ENCODE measurements at regions not wholly inside any gene's neighbourhood (a gene's known extent, or its start where the extent isn't known, plus 50 kb on each side); places are given as distances from the start of the nearest gene placed in this dataset.
A peak's percentile ranks its signal among the peaks of the same experiment; 100 is the strongest.

GRCh38 chr1:184919892-184920291 lies 54.4 kb downstream of the NIBAN1 start:
- ATAC-seq (replicated peaks in 1 of 2) (no peak), DNase-seq (no peak)
- Mint-ChIP-seq H3K9me3 (no peaks in the 10 kb centered on the region), H3K27ac (no peak overlapping the region), H3K36me3 (ENCODE audit: insufficient read depth in 2 of 2) (no peaks in the 10 kb centered on the region), H3K27me3 (ENCODE audit: low read depth) (no peaks in the 10 kb centered on the region), H3K4me1 (ENCODE audit: low read depth) (peaks cover 16% of the 10 kb centered on the region), H3K4me3 (no peak overlapping the region)

- Mint-ChIP-seq H3K4me3 (no peak overlapping the region), H3K27me3 (ENCODE audit: low read depth) (no peaks in the 10 kb centered on the region)
Observed at GRCh38 chr1:184915463-184916090, 58.7 kb downstream of the NIBAN1 start.

GRCh38 chr1:184914149-184914548 lies 60.2 kb downstream of the NIBAN1 start:
- ATAC-seq (replicated peaks in 1 of 2) = no peak
- H3K4me3 Mint-ChIP-seq = no peak overlapping the region
- H3K36me3 Mint-ChIP-seq (ENCODE audit: insufficient read depth in 2 of 2) = no peaks in the 10 kb centered on the region
- H3K27ac Mint-ChIP-seq = no peak overlapping the region
- no peaks in the 10 kb centered on the region for H3K27me3 Mint-ChIP-seq (ENCODE audit: low read depth)
- H3K9me3 Mint-ChIP-seq = no peaks in the 10 kb centered on the region
- no peak for DNase-seq
- peaks cover 10% of the 10 kb centered on the region for H3K4me1 Mint-ChIP-seq (ENCODE audit: low read depth)

More at GRCh38 chr1:184915463-184916090, 58.7 kb downstream of the NIBAN1 start:
- Mint-ChIP-seq H3K9me3 (no peaks in the 10 kb centered on the region), H3K4me1 (ENCODE audit: low read depth) (peaks cover 16% of the 10 kb centered on the region), H3K27ac (peak overlapping the region; percentile 0), H3K36me3 (ENCODE audit: insufficient read depth in 2 of 2) (no peaks in the 10 kb centered on the region)
- ATAC-seq (replicated peaks in 1 of 2) (no peak), DNase-seq (no peak)

- no peak for DNase-seq
- ATAC-seq (replicated peaks in 1 of 2) = no peak
- no peaks in the 10 kb centered on the region for H3K36me3 Mint-ChIP-seq (ENCODE audit: insufficient read depth in 2 of 2)
- no peaks in the 10 kb centered on the region for H3K9me3 Mint-ChIP-seq
- no peak overlapping the region for H3K4me3 Mint-ChIP-seq
- H3K4me1 Mint-ChIP-seq (ENCODE audit: low read depth) = peaks cover under 1% of the 10 kb centered on the region
- no peak overlapping the region for H3K27ac Mint-ChIP-seq
- H3K27me3 Mint-ChIP-seq (ENCODE audit: low read depth) = no peaks in the 10 kb centered on the region
Observed at GRCh38 chr1:184912392-184912791, 61.9 kb downstream of the NIBAN1 start.

- no peak overlapping the region for H3K27ac Mint-ChIP-seq
- H3K4me1 Mint-ChIP-seq (ENCODE audit: low read depth) = no peaks in the 10 kb centered on the region
- H3K9me3 Mint-ChIP-seq = no peaks in the 10 kb centered on the region
- no peaks in the 10 kb centered on the region for H3K36me3 Mint-ChIP-seq (ENCODE audit: insufficient read depth in 2 of 2)
- H3K4me3 Mint-ChIP-seq = no peak overlapping the region
- DNase-seq (no peak), ATAC-seq (replicated peaks in 1 of 2) (no peak)
- H3K27me3 Mint-ChIP-seq (ENCODE audit: low read depth) = no peaks in the 10 kb centered on the region
Observed at GRCh38 chr1:184911830-184912229, 62.5 kb downstream of the NIBAN1 start.

GRCh38 chr1:184911103-184911745 lies 63.1 kb downstream of the NIBAN1 start:
- no peak overlapping the region for H3K27ac Mint-ChIP-seq

GRCh38 chr1:184910691-184911091 lies 63.6 kb downstream of the NIBAN1 start:
- Mint-ChIP-seq H3K36me3 (ENCODE audit: insufficient read depth in 2 of 2) (no peaks in the 10 kb centered on the region), H3K4me3 (no peak overlapping the region), H3K4me1 (ENCODE audit: low read depth) (peaks cover under 1% of the 10 kb centered on the region), H3K9me3 (no peaks in the 10 kb centered on the region), H3K27ac (no peak overlapping the region), H3K27me3 (ENCODE audit: low read depth) (no peaks in the 10 kb centered on the region)
- DNase-seq = no peak
- no peak for ATAC-seq (replicated peaks in 1 of 2)

More at GRCh38 chr1:184911103-184911745, 63.1 kb downstream of the NIBAN1 start:
- no peaks in the 10 kb centered on the region for H3K9me3 Mint-ChIP-seq
- H3K4me1 Mint-ChIP-seq (ENCODE audit: low read depth) = no peaks in the 10 kb centered on the region
- no peaks in the 10 kb centered on the region for H3K36me3 Mint-ChIP-seq (ENCODE audit: insufficient read depth in 2 of 2)
- H3K4me3 Mint-ChIP-seq = no peak overlapping the region
- H3K27me3 Mint-ChIP-seq (ENCODE audit: low read depth) = no peaks in the 10 kb centered on the region
- DNase-seq = no peak
- no peak for ATAC-seq (replicated peaks in 1 of 2)

- H3K27ac Mint-ChIP-seq = no peak overlapping the region
- no peak for ATAC-seq (replicated peaks in 1 of 2)
- peaks cover 8% of the 10 kb centered on the region for H3K4me1 Mint-ChIP-seq (ENCODE audit: low read depth)
- no peaks in the 10 kb centered on the region for H3K9me3 Mint-ChIP-seq
- no peak overlapping the region for H3K4me3 Mint-ChIP-seq
- no peaks in the 10 kb centered on the region for H3K27me3 Mint-ChIP-seq (ENCODE audit: low read depth)
- peaks cover 0 to under 1% of the 10 kb centered on the region in 2 donors for H3K36me3 Mint-ChIP-seq (ENCODE audit: insufficient read depth in 2 of 2)
- DNase-seq = no peak
Observed at GRCh38 chr1:184910005-184910404, 64.3 kb downstream of the NIBAN1 start.

- Mint-ChIP-seq H3K9me3 (peaks cover 2 to 3% of the 10 kb centered on the region in 2 donors), H3K27ac (no peak overlapping the region), H3K4me3 (no peak overlapping the region), H3K36me3 (ENCODE audit: insufficient read depth in 2 of 2) (peaks cover 0 to 2% of the 10 kb centered on the region in 2 donors), H3K27me3 (ENCODE audit: low read depth) (no peaks in the 10 kb centered on the region), H3K4me1 (ENCODE audit: low read depth) (peaks cover 17% of the 10 kb centered on the region)
- no peak for ATAC-seq (replicated peaks in 1 of 2)
- no peak for DNase-seq
Observed at GRCh38 chr1:184909019-184909418, 65.3 kb downstream of the NIBAN1 start.

- no peak overlapping the region for H3K27ac Mint-ChIP-seq
- peaks cover under 1 to 2% of the 10 kb centered on the region in 2 donors for H3K36me3 Mint-ChIP-seq (ENCODE audit: insufficient read depth in 2 of 2)
- ATAC-seq (replicated peaks in 1 of 2) (no peak), DNase-seq (no peak)
- peaks cover 2 to 3% of the 10 kb centered on the region in 2 donors for H3K9me3 Mint-ChIP-seq
- no peak overlapping the region for H3K4me3 Mint-ChIP-seq
- no peaks in the 10 kb centered on the region for H3K27me3 Mint-ChIP-seq (ENCODE audit: low read depth)
- peaks cover 17% of the 10 kb centered on the region for H3K4me1 Mint-ChIP-seq (ENCODE audit: low read depth)
Observed at GRCh38 chr1:184908506-184908905, 65.8 kb downstream of the NIBAN1 start.

- Mint-ChIP-seq H3K4me1 (ENCODE audit: low read depth) (peaks cover 17% of the 10 kb centered on the region), H3K36me3 (ENCODE audit: insufficient read depth in 2 of 2) (peaks cover 1 to 2% of the 10 kb centered on the region in 2 donors), H3K9me3 (peaks cover 2 to 3% of the 10 kb centered on the region in 2 donors), H3K4me3 (no peak overlapping the region), H3K27me3 (ENCODE audit: low read depth) (no peaks in the 10 kb centered on the region), H3K27ac (no peak overlapping the region)
- ATAC-seq (replicated peaks in 1 of 2) = no peak
- DNase-seq = no peak
Observed at GRCh38 chr1:184907500-184907899, 66.8 kb downstream of the NIBAN1 start.

GRCh38 chr1:184906761-184907160 lies 67.5 kb downstream of the NIBAN1 start:
- Mint-ChIP-seq H3K36me3 (ENCODE audit: insufficient read depth in 2 of 2) (peaks cover 1 to 2% of the 10 kb centered on the region in 2 donors), H3K4me3 (no peak overlapping the region), H3K4me1 (ENCODE audit: low read depth) (peaks cover 17% of the 10 kb centered on the region), H3K27me3 (ENCODE audit: low read depth) (no peaks in the 10 kb centered on the region), H3K9me3 (peaks cover 2 to 3% of the 10 kb centered on the region in 2 donors), H3K27ac (no peak overlapping the region)
- DNase-seq = no peak
- ATAC-seq (replicated peaks in 1 of 2) = no peak

GRCh38 chr1:184905601-184906322 lies 68.5 kb downstream of the NIBAN1 start:
- Mint-ChIP-seq H3K4me3 (peak overlapping the region in 1 of 2 donors; percentile 36), H3K4me1 (ENCODE audit: low read depth) (peaks cover 17% of the 10 kb centered on the region)

More at GRCh38 chr1:184905601-184906322, 68.5 kb downstream of the NIBAN1 start:
- Mint-ChIP-seq H3K9me3 (peaks cover 2 to 3% of the 10 kb centered on the region in 2 donors), H3K27me3 (ENCODE audit: low read depth) (no peaks in the 10 kb centered on the region), H3K36me3 (ENCODE audit: insufficient read depth in 2 of 2) (peaks cover 1 to 2% of the 10 kb centered on the region in 2 donors), H3K27ac (no peak overlapping the region)
- ATAC-seq (replicated peaks in 1 of 2) (no peak), DNase-seq (no peak)

Measured in activated T-cell treated with anti-CD3 and anti-CD28 coated beads, Interleukin-2, amount 50 U/mL, for 72 hours (primary cell).